Activated CD4-positive, alpha-beta T cell treated with anti-CD3 and anti-CD28 coated beads for 4 hours (primary cell): ENCODE measurements at regions not wholly inside any gene's neighbourhood (a gene's known extent, or its start where the extent isn't known, plus 50 kb on each side); places are given as distances from the start of the nearest gene placed in this dataset.
"Not testable (repeated sequence)": the region's sequence is repeated elsewhere in the genome, so short reads cannot be mapped to it uniquely, and the experiment has no call there.

ENCODE experiments used
- DNase-seq, 2 donors: peaks; one replicate each; pipeline ENCODE4 v3.0.0-alpha.2; 2020

- DNase-seq = no peak
Measured at GRCh38 chr6:21935142-21935541, 341.6 kb downstream of the SOX4 start.

GRCh38 chr6:21935561-21936028 is 342.0 kb downstream of the SOX4 start:
- DNase-seq = no peak

GRCh38 chr6:21937466-21937865 is 343.9 kb downstream of the SOX4 start:
- no peak for DNase-seq

- DNase-seq = not testable (repeated sequence)
Measured at GRCh38 chr6:21939066-21939465, 345.5 kb downstream of the SOX4 start.

- no peak for DNase-seq
Measured at GRCh38 chr6:21941926-21942325, 348.4 kb downstream of the SOX4 start.

GRCh38 chr6:21942897-21943296 is 349.3 kb downstream of the SOX4 start:
- DNase-seq = no peak

GRCh38 chr6:21946298-21946783 is 350.5 kb downstream of the PRL start:
- DNase-seq = no peak

- DNase-seq = not testable (repeated sequence)
Measured at GRCh38 chr6:21947227-21947626, 349.6 kb downstream of the PRL start.

- DNase-seq = no peak
Measured at GRCh38 chr6:21947731-21948386, 349.0 kb downstream of the PRL start.

GRCh38 chr6:21949211-21949801 is 347.5 kb downstream of the PRL start:
- DNase-seq = no peak

GRCh38 chr6:21952367-21952766 is 344.5 kb downstream of the PRL start:
- no peak for DNase-seq

GRCh38 chr6:21953831-21954801 is 342.7 kb downstream of the PRL start:
- DNase-seq = no peak

GRCh38 chr6:21955053-21955595 is 341.7 kb downstream of the PRL start:
- DNase-seq = no peak

GRCh38 chr6:21955951-21956350 is 340.9 kb downstream of the PRL start:
- no peak for DNase-seq

GRCh38 chr6:21958428-21958827 is 338.4 kb downstream of the PRL start:
- DNase-seq = no peak

- no peak for DNase-seq
Measured at GRCh38 chr6:21961226-21961625, 335.6 kb downstream of the PRL start.

- DNase-seq = no peak
Measured at GRCh38 chr6:21965016-21965415, 331.8 kb downstream of the PRL start.

- no peak for DNase-seq
Measured at GRCh38 chr6:21965953-21966539, 330.8 kb downstream of the PRL start.

GRCh38 chr6:21967056-21967974 is 329.5 kb downstream of the PRL start:
- no peak for DNase-seq

GRCh38 chr6:21968411-21968810 is 328.4 kb downstream of the PRL start:
- DNase-seq = no peak

- no peak for DNase-seq
Measured at GRCh38 chr6:21969192-21969591, 327.6 kb downstream of the PRL start.
